ENCODE measurements at regions not wholly inside any gene's neighbourhood (a gene's known extent, or its start where the extent isn't known, plus 50 kb on each side); places are given as distances from the start of the nearest gene placed in this dataset.

- TF ChIP-seq, protein P1, sequence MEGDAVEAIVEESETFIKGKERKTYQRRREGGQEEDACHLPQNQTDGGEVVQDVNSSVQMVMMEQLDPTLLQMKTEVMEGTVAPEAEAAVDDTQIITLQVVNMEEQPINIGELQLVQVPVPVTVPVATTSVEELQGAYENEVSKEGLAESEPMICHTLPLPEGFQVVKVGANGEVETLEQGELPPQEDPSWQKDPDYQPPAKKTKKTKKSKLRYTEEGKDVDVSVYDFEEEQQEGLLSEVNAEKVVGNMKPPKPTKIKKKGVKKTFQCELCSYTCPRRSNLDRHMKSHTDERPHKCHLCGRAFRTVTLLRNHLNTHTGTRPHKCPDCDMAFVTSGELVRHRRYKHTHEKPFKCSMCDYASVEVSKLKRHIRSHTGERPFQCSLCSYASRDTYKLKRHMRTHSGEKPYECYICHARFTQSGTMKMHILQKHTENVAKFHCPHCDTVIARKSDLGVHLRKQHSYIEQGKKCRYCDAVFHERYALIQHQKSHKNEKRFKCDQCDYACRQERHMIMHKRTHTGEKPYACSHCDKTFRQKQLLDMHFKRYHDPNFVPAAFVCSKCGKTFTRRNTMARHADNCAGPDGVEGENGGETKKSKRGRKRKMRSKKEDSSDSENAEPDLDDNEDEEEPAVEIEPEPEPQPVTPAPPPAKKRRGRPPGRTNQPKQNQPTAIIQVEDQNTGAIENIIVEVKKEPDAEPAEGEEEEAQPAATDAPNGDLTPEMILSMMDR (conservative IDR thresholded peaks at IDR 0.05; ENCODE audit: low read depth, low read length), result no peak
- no peak for TF ChIP-seq EZH2 (IDR thresholded peaks at IDR 0.05; ENCODE audit: borderline replicate concordance, low read depth, low read length, poor library complexity, severe bottlenecking)
These were observed 410.6 kb upstream of the UBE2E2 start for GRCh38 chr3:22792533-22792932.
